Cerebellar cortex (tissue), 1 donor: ENCODE measurements at regions not wholly inside any gene's neighbourhood (a gene's known extent, or its start where the extent isn't known, plus 50 kb on each side); places are given as distances from the start of the nearest gene placed in this dataset.
"Not testable (repeated sequence)": the region's sequence is repeated elsewhere in the genome, so short reads cannot be mapped to it uniquely, and the experiment has no call there.

Source experiments
- DNase-seq: peaks from one replicate; pipeline ENCODE4 v3.0.0-alpha.2; 2015; ENCODE audit warnings: low spot score

- no peak for DNase-seq
Measured at GRCh38 chrX:115402299-115402698, 112.8 kb downstream of the LUZP4 start.

- DNase-seq = no peak
Measured at GRCh38 chrX:115408771-115409400, 119.4 kb downstream of the LUZP4 start.

- DNase-seq = no peak
Measured at GRCh38 chrX:115409551-115409950, 120.0 kb downstream of the LUZP4 start.

GRCh38 chrX:115410731-115411428, 121.4 kb downstream of the LUZP4 start:
- no peak for DNase-seq

- no peak for DNase-seq
Measured at GRCh38 chrX:115413246-115413878, 123.8 kb downstream of the LUZP4 start.

- DNase-seq = no peak
Measured at GRCh38 chrX:115419069-115419468, 129.6 kb downstream of the LUZP4 start.

GRCh38 chrX:115423086-115423485, 133.6 kb downstream of the LUZP4 start:
- DNase-seq = no peak

- no peak for DNase-seq
Measured at GRCh38 chrX:115425359-115425758, 135.6 kb upstream of the PLS3 start.

- no peak for DNase-seq
Measured at GRCh38 chrX:115427861-115428410, 133.0 kb upstream of the PLS3 start.

GRCh38 chrX:115434834-115435233, 126.1 kb upstream of the PLS3 start:
- DNase-seq = not testable (repeated sequence)

GRCh38 chrX:115437841-115438595, 123.0 kb upstream of the PLS3 start:
- DNase-seq = no peak

- DNase-seq = no peak
Measured at GRCh38 chrX:115448146-115448545, 112.8 kb upstream of the PLS3 start.

GRCh38 chrX:115449742-115450141, 111.2 kb upstream of the PLS3 start:
- DNase-seq = no peak

- no peak for DNase-seq
Measured at GRCh38 chrX:115452251-115452650, 108.7 kb upstream of the PLS3 start.

- no peak for DNase-seq
Measured at GRCh38 chrX:115459883-115460880, 100.8 kb upstream of the PLS3 start.

- no peak for DNase-seq
Measured at GRCh38 chrX:115462406-115462805, 98.6 kb upstream of the PLS3 start.

GRCh38 chrX:115467961-115468360, 93.0 kb upstream of the PLS3 start:
- DNase-seq = no peak

- no peak for DNase-seq
Measured at GRCh38 chrX:115472131-115472530, 88.8 kb upstream of the PLS3 start.

- no peak for DNase-seq
Measured at GRCh38 chrX:115486510-115486909, 74.5 kb upstream of the PLS3 start.

- DNase-seq = no peak
Measured at GRCh38 chrX:115487608-115488007, 73.4 kb upstream of the PLS3 start.

GRCh38 chrX:115490814-115491213, 70.2 kb upstream of the PLS3 start:
- no peak for DNase-seq
